Thymus (tissue), 11 donors: ENCODE measurements at regions not wholly inside any gene's neighbourhood (a gene's known extent, or its start where the extent isn't known, plus 50 kb on each side); places are given as distances from the start of the nearest gene placed in this dataset.

Experiments used
- DNase-seq, 9 donors: peaks; one replicate each; pipeline ENCODE4 v3.0.0-alpha.2; 2013; ENCODE audit warnings: low spot score in 9 of 9, low read depth in 6 of 9, missing footprints in 1 of 9
- H3K27ac ChIP-seq, 2 donors: one replicate each; pipeline ENCODE4 v1.5.1; 2013; ENCODE audit warnings: control low read depth in 1 of 2, low read depth in 1 of 2, low read length in 1 of 2, mild to moderate bottlenecking in 1 of 2, moderate library complexity in 1 of 2
- H3K27me3 ChIP-seq, 2 donors: one replicate each; pipeline ENCODE4 v1.5.1; 2013; ENCODE audit warnings: low read length in 1 of 2; ENCODE audit not compliant: control insufficient read depth in 2 of 2, insufficient read depth in 1 of 2
- H3K36me3 ChIP-seq, 2 donors: one replicate each; pipeline ENCODE4 v1.5.1; 2013; ENCODE audit warnings: low read length in 1 of 2, mild to moderate bottlenecking in 1 of 2, moderate library complexity in 1 of 2; ENCODE audit not compliant: control insufficient read depth in 2 of 2, insufficient read depth in 2 of 2
- H3K4me1 ChIP-seq, 2 donors: one replicate each; pipeline ENCODE4 v1.5.1; 2013; ENCODE audit warnings: low read length in 2 of 2; ENCODE audit not compliant: control insufficient read depth in 2 of 2, insufficient read depth in 2 of 2
- H3K4me3 ChIP-seq, 2 donors: one replicate each; pipeline ENCODE4 v1.5.1; 2013; ENCODE audit warnings: low read length in 2 of 2, control low read depth in 1 of 2, mild to moderate bottlenecking in 1 of 2
- H3K9me3 ChIP-seq, 2 donors: one replicate each; pipeline ENCODE4 v1.5.1; 2013; ENCODE audit warnings: low read length in 1 of 2, mild to moderate bottlenecking in 1 of 2; ENCODE audit not compliant: control insufficient read depth in 2 of 2, insufficient read depth in 1 of 2
- whole genome bisulfite sequencing: extraction: QIAGEN DNeasy Blood & Tissue Kit; methylation state at CpG from one replicate; pipeline ENCODE4 v1.1.7; 2013; 5-methylcytosine and 5-hydroxymethylcytosine counted together
- donor health status: healthy.

DNA sequence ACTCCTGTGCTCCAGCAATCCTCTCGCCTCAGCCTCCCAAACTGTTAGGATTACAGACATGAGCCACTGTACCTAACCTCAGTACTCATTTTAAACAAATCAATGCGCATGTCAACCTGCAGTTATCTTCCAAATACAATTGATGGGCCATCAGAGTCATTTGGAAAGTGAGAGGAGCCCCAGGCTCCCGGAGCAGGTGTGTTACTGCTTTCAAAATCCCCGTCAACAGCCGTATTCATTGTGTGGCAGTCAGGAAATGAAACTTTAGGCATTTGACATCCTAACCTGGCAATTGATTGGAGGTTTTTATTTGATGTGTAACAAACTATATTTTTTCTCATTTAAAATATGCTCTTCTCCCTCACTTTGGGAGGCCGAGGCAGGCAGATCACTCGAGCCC, 623.6 kb upstream of the TENM3 start:
- Histone ChIP-seq H3K4me1 (no peaks in the 10 kb centered on the region), H3K27me3 (no peaks in the 10 kb centered on the region), H3K9me3 (no peaks in the 10 kb centered on the region), H3K27ac (no peak overlapping the region), H3K36me3 (no peaks in the 10 kb centered on the region), H3K4me3 (no peak overlapping the region)
- WGBS, result 84% methylated on average over 7 of the region's 7 CpGs
- no peak for DNase-seq

DNA sequence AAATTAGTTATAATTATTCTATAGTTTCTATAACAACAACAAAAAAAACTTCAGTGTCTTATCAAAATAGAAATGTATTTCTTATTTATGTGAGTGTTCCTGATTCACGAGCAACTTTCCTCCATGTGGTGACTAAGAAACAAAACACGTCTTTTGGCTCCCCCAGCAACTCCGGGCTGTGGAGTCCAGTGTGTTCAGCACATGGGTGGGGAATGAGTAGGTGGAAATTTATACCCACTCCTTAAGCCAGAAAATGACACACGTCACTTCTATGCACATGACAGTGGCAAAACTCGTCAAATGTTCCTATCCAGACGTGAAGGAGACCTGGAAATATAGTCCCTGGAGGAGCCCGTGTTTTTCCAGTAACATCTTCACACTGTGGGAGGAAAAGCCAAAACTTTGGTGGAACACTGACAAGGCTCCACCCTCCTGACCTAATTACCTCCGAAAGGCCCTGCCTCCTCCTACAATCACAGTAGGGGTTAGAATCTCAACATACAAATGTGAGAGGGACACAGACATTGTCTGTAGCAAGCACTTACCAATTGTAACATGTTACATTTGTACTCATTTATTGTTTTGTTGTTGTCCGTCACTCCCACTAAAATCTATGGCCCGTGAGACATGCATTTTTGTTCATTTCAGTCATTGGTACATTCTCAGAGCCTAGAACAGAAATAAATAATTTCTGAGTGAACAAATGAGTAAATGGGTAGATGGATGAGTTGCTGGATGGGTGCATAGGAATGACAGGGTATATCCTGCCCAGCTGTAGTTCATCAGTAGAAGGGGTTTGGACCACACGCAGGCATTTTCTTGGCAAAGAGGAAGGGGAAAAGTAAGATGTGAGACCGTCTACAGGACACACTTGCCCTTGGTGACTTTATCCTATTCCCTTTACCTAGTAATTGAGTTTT, 605.8 kb upstream of the TENM3 start:
- H3K4me1 ChIP-seq, result no peaks in the 10 kb centered on the region
- H3K27me3 ChIP-seq, result no peaks in the 10 kb centered on the region
- no peak for DNase-seq
- H3K36me3 ChIP-seq, result no peaks in the 10 kb centered on the region
- WGBS, result 86% methylated on average over 12 of the region's 12 CpGs
- no peak overlapping the region for H3K27ac ChIP-seq
- H3K4me3 ChIP-seq, result no peak overlapping the region
- no peaks in the 10 kb centered on the region for H3K9me3 ChIP-seq

DNA sequence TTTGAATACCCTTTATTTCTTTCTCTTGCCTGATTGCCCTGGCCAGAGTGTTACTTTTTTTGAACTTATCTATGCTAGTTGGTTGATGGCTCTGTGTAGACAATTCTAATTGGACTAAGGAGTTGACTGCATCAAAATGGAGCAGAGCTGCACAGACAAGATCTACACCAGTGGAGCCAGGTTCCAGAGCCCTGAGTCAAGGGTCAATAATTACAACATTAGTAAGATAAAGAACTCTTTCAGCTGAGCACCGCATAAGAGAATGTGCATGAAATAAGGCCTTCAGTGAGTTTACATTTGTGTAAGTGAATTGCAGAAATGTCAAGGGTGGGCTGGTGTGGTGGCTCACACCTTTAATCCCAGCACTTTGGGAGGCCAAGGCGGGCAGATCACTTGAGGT, 599.7 kb upstream of the TENM3 start:
- Histone ChIP-seq H3K9me3 (no peaks in the 10 kb centered on the region), H3K36me3 (no peaks in the 10 kb centered on the region), H3K4me3 (no peak overlapping the region), H3K27ac (no peak overlapping the region), H3K27me3 (no peaks in the 10 kb centered on the region), H3K4me1 (no peaks in the 10 kb centered on the region)
- no peak for DNase-seq
- WGBS, result 97% methylated on average over 2 of the region's 2 CpGs

DNA sequence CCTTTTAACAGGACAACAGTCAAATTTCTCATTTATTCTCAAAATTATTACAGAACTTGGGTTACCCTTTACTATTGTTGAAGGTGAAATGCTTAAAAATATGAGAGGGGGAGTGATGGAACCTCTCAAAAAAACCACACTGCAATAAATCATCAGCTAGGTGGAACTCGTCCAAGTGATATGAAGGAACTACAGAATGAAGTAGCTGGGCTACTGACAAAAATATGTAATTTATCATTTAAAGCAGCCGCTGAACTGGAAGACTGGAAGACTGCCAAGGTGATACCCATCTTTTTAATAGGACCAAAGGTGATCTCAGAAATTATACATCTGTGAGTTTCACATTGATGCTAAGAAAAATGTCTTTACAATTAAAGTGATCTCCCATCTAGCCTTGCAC, 597.7 kb upstream of the TENM3 start:
- Histone ChIP-seq H3K4me3 (no peak overlapping the region), H3K9me3 (no peaks in the 10 kb centered on the region), H3K4me1 (no peaks in the 10 kb centered on the region), H3K27ac (no peak overlapping the region), H3K27me3 (no peaks in the 10 kb centered on the region), H3K36me3 (no peaks in the 10 kb centered on the region)
- no peak for DNase-seq
- 39% methylated on average over 2 of the region's 2 CpGs for WGBS

GRCh38 chr4:181646864-181647263, 596.3 kb upstream of the TENM3 start:
- no peaks in the 10 kb centered on the region for H3K9me3 ChIP-seq
- WGBS, result 92% methylated on average over 6 of the region's 6 CpGs
- H3K27ac ChIP-seq, result no peak overlapping the region
- H3K4me1 ChIP-seq, result no peaks in the 10 kb centered on the region
- H3K36me3 ChIP-seq, result no peaks in the 10 kb centered on the region
- no peak overlapping the region for H3K4me3 ChIP-seq
- DNase-seq, result no peak
- H3K27me3 ChIP-seq, result no peaks in the 10 kb centered on the region

DNA sequence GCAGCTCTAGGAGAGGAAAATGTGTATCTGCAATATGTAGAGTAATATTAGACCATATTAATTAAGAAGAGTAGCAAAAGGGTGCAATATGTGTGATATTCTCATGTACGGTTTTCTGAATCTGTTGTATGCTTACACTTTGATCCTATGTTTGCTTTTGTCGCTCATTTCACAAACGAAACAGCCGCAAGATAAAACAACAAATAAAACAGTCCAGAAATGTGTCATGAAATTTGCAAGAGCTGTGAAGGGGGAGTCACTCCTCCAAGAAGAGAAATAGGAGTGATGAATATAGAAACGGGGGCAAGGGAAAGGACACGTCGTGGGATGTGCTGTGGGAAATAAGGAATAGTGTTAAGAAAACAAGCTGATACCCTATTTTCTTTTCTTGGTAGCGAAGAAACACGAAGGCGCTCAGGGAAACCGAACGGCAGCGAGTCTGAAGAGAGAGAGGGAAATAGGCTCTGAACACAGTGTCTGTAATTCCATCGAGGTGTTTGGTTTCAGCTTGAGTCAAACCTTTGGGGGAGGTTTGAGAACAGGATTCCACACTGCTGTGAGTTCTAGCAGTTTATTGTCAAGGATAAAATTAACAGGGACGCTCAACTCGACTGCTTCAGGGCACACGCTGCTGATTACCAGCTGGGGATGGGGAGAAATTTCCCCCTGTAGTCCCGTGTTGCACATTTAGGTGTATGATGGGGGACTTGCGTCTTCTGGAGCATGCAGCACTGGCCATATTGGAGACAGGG, 595.6 kb upstream of the TENM3 start:
- Histone ChIP-seq H3K36me3 (no peaks in the 10 kb centered on the region), H3K9me3 (no peaks in the 10 kb centered on the region), H3K4me3 (no peak overlapping the region), H3K4me1 (no peaks in the 10 kb centered on the region), H3K27ac (no peak overlapping the region), H3K27me3 (no peaks in the 10 kb centered on the region)
- DNase-seq, result no peak
- 61% methylated on average over 19 of the region's 19 CpGs for WGBS

DNA sequence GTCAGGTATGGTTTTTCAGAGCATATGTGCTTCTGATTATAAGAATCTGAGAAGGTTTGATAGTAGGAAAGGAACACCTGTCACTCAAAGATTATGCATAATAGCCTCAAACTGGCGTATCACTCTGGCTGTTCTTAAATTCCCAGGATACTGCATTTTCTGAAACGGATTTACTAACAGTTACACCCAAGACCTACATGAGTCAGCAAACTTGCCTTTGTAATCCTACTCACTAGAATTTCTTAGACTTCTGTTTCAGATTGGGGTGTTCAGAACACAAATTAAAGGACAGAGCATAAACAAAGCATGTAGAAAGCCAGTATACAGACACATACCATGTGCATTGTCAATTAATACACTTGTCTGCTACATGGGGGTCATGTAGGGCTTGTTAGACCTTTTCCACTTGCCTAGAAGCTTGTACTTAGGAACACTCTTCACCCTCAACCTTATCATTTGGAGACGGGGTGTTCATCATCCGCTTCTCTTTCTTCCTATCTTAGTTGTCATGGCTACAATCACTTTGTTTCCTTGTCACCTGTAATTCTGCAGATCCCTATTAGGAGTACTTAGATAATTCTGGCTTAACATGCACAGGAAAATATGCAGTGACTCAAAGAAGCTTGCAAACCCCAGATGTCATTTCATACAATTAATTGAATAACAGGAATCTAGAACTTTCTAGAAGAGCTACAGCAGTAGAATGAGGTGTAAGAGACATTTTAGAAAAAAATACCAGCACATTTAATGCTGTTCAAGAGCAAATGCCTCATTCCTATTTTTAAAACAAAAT, 593.0 kb upstream of the TENM3 start:
- no peak for DNase-seq
- H3K27ac ChIP-seq, result no peak overlapping the region
- peaks cover 0 to 5% of the 10 kb centered on the region in 2 donors for H3K9me3 ChIP-seq
- 84% methylated on average over 4 of the region's 4 CpGs for WGBS
- no peaks in the 10 kb centered on the region for H3K4me1 ChIP-seq
- H3K27me3 ChIP-seq, result no peaks in the 10 kb centered on the region
- H3K4me3 ChIP-seq, result no peak overlapping the region
- no peaks in the 10 kb centered on the region for H3K36me3 ChIP-seq

GRCh38 chr4:181656748-181657147, 586.5 kb upstream of the TENM3 start:
- Histone ChIP-seq H3K27ac (no peak overlapping the region), H3K27me3 (no peaks in the 10 kb centered on the region), H3K4me3 (no peak overlapping the region), H3K4me1 (no peaks in the 10 kb centered on the region), H3K36me3 (no peaks in the 10 kb centered on the region), H3K9me3 (peaks cover 0 to 11% of the 10 kb centered on the region in 2 donors)
- 95% methylated on average over 5 of the region's 5 CpGs for WGBS
- DNase-seq, result no peak

- peaks cover 0 to 6% of the 10 kb centered on the region in 2 donors for H3K9me3 ChIP-seq
- H3K36me3 ChIP-seq, result no peaks in the 10 kb centered on the region
- no peaks in the 10 kb centered on the region for H3K27me3 ChIP-seq
- WGBS, result 75% methylated on average over 3 of the region's 3 CpGs
- no peak for DNase-seq
- H3K27ac ChIP-seq, result no peak overlapping the region
- H3K4me1 ChIP-seq, result no peaks in the 10 kb centered on the region
- no peak overlapping the region for H3K4me3 ChIP-seq
Observed at GRCh38 chr4:181659202-181659601, 584.0 kb upstream of the TENM3 start.
